HG03354 (cell line): ENCODE measurements at regions not wholly inside any gene's neighbourhood (a gene's known extent, or its start where the extent isn't known, plus 50 kb on each side); places are given as distances from the start of the nearest gene placed in this dataset.
"Not testable (repeated sequence)": the region's sequence is repeated elsewhere in the genome, so short reads cannot be mapped to it uniquely, and the experiment has no call there.

Source experiments
- ATAC-seq: cut with Tn5 transposase; IDR thresholded peaks from one replicate; pipeline ENCODE4 v1.9.1; 2021; ENCODE audit warnings: mild to moderate bottlenecking; ENCODE audit not compliant: unreplicated experiment, poor library complexity, severe bottlenecking

DNA sequence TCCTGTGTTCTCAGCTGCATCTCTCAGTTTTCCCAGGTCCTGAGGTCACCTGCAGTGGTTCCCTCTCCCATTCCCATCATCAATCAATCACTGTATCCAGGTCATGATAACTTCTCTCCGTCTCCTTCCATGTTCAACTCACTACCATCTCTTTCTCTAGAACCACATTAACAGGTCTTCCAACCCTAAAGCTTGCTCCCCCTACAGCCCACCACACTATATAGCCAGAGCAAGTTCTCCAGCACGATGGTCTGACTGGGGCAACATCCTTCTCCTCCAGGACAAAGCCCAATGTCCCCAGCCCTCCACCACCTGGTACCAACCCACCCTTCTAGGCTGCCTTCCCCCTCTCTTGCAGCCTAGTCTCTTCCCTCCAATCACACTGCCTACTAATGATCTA, 241.6 kb downstream of the CDK5RAP2 start:
- no peak for ATAC-seq

GRCh38 chr9:120337131-120337530, 242.8 kb downstream of the CDK5RAP2 start:
- no peak for ATAC-seq

DNA sequence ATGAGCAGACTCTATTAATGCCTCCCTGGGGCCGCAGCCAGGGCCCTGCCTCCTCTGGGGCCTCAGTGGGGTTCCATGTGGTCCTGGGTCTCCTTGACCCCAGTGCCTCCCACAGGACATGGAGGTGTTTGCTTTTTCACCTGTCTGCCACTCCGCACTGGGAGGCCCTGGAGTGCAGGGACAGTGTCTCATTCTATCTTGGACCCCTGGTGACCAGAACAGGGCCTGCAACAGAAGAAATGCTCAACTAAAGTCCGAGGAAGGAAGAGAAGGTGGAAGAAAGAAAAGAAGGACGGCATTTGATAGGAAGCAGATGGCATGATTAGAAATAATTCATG, 243.2 kb downstream of the CDK5RAP2 start:
- no peak for ATAC-seq

DNA sequence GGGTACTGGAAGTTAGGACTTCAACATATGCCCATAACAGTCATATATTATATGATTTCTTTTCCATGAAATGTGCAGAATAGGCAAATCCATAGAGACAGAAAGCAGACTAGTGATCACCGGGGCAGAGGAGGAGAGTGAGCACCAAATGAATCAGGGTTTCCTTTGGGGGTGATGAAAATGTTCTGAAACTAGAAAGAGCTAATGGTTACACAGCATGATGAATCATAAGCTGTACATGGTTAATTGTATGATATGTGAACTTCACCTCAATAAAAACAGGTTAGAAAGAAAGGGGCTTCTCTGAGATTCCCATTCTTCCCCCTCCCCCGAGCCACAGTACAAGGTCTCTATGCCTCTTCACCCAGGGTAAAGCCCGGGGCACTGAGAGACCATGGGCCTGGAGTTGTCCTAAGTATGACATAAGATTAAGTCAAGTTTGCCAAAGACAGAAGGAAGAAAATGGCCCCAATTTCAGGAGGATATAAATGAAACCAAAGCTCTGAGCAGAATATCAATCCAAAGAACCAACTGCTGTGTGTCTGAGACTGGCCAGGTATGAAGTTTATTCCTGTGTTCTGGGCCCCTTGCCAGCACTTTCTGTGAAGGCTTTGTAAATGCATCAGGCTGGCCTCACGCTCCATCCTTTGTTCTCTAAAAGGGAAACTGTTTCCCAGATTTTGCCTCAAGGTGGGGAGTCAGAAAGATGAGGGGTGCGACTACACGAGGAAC, 243.8 kb downstream of the CDK5RAP2 start:
- ATAC-seq, result peak; percentile 45

- no peak for ATAC-seq
Measured at GRCh38 chr9:120331913-120332312, 248.1 kb downstream of the CDK5RAP2 start.

- ATAC-seq, result no peak
Measured at GRCh38 chr9:120330031-120330430, 249.9 kb downstream of the CDK5RAP2 start.

- no peak for ATAC-seq
Measured at GRCh38 chr9:120327322-120327721, 252.6 kb downstream of the CDK5RAP2 start.

DNA sequence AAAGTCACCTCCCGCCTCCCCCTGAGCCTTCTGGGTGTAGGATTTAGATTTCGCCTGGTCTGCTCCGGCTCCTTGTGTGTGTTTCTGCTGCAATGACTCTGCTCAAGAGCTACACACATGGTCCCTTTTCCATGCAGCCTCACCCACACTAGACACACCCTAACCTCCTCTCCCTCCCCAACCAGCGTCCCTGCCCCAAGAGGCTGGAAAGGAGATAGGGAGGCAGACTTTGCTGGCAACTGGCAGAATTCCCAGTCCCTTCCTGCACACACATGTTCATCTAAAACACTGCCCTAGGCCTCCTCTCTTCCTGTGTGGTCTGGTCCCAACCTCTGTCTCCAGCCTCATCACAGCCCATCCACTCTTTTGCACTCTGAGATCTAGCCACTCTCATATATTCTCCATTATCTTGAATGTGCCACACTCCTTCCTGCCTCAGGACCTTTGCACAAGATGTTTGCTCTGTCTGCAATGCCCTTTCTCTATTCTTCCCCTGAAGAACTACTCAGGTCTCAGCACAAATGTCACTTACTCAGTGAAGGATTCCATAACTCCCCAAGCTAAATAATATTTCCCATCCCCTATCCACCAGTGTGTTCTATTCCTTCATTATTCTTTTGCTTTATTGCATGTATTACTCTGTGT, 253.8 kb downstream of the CDK5RAP2 start:
- no peak for ATAC-seq

- no peak for ATAC-seq
Measured at GRCh38 chr9:120324996-120325642, 254.8 kb downstream of the CDK5RAP2 start.

DNA sequence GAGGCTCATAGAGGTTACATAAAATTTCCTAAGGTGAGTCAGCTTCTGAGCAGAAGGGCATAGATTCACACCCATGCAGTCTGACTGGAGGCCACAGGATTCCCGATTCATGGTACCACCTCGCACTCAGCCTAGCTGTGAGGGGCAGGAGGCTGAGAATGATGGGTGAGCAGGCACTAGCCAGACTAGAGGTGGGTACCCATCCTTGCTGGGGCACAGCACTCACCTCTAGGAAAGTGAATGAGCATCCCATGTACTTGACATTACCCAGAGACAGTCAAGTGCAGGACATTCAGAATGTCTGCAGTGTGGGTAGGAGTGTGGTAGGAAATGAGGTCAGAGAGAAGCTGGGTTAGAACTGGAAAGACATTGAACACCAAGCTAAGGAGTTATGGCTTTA, 255.5 kb downstream of the CDK5RAP2 start:
- no peak for ATAC-seq

- ATAC-seq, result no peak
Measured at GRCh38 chr9:120323125-120323524, 256.8 kb downstream of the CDK5RAP2 start.

DNA sequence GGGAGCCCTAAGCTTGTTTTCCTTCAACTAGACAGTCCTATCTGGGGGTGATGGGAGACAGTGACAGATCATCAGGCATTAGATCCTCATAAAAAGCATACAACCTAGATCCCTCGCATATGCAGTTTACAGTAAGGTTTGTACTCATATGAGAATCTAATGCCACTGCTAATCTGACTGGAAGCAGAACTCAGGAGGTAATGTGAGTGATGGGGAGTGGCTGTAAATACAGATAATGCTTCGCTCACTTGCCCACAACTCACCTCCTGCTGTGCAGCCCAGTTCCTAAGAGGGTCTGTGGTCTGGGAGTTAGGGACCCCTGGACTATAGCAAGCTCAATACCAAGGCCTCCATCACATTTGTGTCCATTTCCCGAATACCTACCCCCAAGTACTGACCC, 260.5 kb downstream of the CDK5RAP2 start:
- ATAC-seq, result no peak

- no peak for ATAC-seq
Measured at GRCh38 chr9:120315154-120315553, 264.8 kb downstream of the CDK5RAP2 start.

DNA sequence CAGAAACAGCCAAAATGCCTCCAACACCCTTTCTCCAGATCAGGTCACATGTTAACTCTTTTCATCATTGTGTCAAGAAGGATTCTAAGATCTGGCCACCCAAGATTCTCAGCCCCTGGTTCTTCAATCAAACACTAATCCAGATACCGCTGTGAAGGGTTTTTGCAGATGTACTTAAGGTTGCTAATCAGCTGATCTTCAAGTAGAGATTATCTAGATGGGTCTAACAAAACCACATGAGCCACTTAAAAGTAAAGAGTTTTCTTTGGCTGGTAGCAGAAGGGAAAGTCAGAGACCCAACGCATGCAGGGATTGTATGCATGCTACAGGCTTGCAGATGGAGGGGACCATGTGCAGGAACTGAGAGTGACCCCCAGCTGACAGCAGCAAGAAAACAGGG, 267.9 kb downstream of the CDK5RAP2 start:
- ATAC-seq, result no peak

DNA sequence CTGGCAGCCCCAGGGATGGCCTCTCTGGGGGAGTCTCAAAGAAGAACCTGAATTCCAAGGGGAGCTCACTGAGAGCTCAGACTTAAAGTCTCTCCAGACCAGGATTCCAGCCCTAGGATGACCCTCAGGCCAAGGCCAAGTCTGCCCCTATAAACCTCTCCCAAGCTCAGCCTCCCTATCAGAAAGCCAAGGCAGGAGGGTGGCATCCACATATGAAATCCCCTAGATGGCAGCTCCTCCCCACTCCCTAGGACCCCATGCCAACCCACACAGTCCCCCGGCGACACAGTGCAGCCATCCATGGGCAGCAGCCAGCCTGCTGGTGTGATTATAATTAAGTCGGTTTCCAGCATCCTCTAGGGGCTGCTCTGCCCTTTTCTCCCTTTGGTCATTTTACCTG, 269.9 kb downstream of the CDK5RAP2 start:
- no peak for ATAC-seq

GRCh38 chr9:120308495-120308894, 271.5 kb downstream of the CDK5RAP2 start:
- no peak for ATAC-seq

GRCh38 chr9:120307599-120307998, 272.4 kb downstream of the CDK5RAP2 start:
- ATAC-seq, result no peak

- ATAC-seq, result no peak
Measured at GRCh38 chr9:120306561-120306960, 273.4 kb downstream of the CDK5RAP2 start.

GRCh38 chr9:120306088-120306487, 273.9 kb downstream of the CDK5RAP2 start:
- ATAC-seq, result no peak

DNA sequence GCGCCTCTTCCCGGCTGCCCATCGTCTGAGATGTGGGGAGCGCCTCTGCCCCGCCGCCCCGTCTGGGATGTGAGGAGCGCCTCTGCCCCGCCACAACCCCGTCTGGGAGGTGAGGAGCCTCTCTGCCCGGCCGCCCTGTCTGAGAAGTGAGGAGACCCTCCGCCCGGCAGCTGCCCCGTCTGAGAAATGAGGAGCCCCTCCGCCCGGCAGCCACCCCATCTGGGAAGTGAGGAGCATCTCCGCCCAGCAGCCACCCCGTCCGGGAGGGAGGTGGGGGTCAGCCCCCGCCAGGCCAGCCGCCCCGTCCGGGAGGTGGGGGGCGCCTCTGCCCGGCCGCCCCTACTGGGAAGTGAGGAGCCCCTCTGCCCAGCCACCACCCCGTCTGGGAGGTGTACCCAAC, 275.1 kb downstream of the CDK5RAP2 start:
- not testable (repeated sequence) for ATAC-seq

DNA sequence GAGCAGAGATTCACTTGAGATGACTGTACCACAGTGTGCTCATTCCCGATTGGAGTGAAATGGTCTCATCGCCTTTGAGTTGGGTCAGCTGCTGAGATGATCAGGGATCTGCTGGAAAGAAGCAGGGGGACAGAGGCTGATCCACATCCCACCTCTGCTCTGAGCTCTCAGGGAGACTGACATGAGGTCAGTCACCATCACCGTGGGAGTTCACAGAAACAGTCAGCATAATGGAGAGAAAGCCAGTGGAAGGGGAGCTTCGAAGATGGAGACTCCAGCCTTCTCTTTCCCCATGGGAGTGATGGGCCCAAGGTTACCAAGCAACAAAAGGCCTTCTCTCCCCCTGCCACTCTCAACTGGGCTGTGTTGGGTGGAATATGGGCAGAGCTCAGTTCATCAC, 276.4 kb downstream of the CDK5RAP2 start:
- ATAC-seq, result no peak
